HEK293 (cell line): ENCODE measurements at regions not wholly inside any gene's neighbourhood (a gene's known extent, or its start where the extent isn't known, plus 50 kb on each side); places are given as distances from the start of the nearest gene placed in this dataset.

Experiments
- CTCF ChIA-PET: fragments of 350-600 bp; formaldehyde crosslinking; extraction: SDS; loops from one replicate; lab custom pipeline; 2021; ENCODE audit warnings: antibody characterized with exemption; lab: Yijun Ruan, JAX
- POLR2A ChIA-PET: fragments of 300-600 bp; formaldehyde crosslinking; extraction: SDS; loops from one replicate; lab custom pipeline; 2020; ENCODE audit warnings: antibody characterized with exemption, inconsistent platforms; lab: Yijun Ruan, JAX
- H3K27ac ChIP-seq: fragments of 200-500 bp; sonication (Bioruptor generic); 2 replicates; pipeline ENCODE4 v1.5.1; 2014; ENCODE audit warnings: low read depth, low read length, control low read depth, inconsistent platforms; ENCODE audit errors: extremely low read depth
- H3K36me3 ChIP-seq, 2 experiments: fragments of 200-500 bp in 1 of 2; sonication (Bioruptor generic) in 1 of 2; 1 replicate in 1 of 2; 2 replicates in 1 of 2; pipeline ENCODE4 v1.5.1; 2014 to 2017; ENCODE audit warnings: inconsistent platforms in 2 of 2, low read length in 2 of 2; ENCODE audit not compliant: control insufficient read depth in 2 of 2, insufficient read depth in 1 of 2
- H3K4me1 ChIP-seq: fragments of 200-500 bp; sonication (Bioruptor generic); 2 replicates; pipeline ENCODE4 v1.5.1; 2014; ENCODE audit warnings: mild to moderate bottlenecking, low read length, inconsistent platforms; ENCODE audit not compliant: control insufficient read depth, insufficient read depth
- H3K4me3 ChIP-seq: 2 replicates; pipeline ENCODE4 v1.5.1; 2011; ENCODE audit warnings: low read depth, mild to moderate bottlenecking, control low read depth, low read length, moderate library complexity
- H3K9me3 ChIP-seq: fragments of 200-500 bp; sonication (Bioruptor generic); 2 replicates; pipeline ENCODE4 v1.5.1; 2014; ENCODE audit warnings: low read depth, low read length, inconsistent platforms; ENCODE audit not compliant: control insufficient read depth, insufficient read depth
- GLI4 ChIP-seq: fragments of 450-650 bp; formaldehyde crosslinking; IDR thresholded peaks from 2 replicates; pipeline ENCODE4 v1.5.1; 2016; ENCODE audit warnings: missing biosample characterization, missing genetic modification characterization
- GLIS2 ChIP-seq: fragments of 450-650 bp; formaldehyde crosslinking; IDR thresholded peaks from 2 replicates; pipeline ENCODE4 v1.5.1; 2016; ENCODE audit warnings: missing biosample characterization, missing genetic modification characterization
- KLF10 ChIP-seq: fragments of 450-650 bp; IDR thresholded peaks from 2 replicates; pipeline ENCODE4 v1.5.1; 2018; ENCODE audit warnings: missing biosample characterization, mild to moderate bottlenecking, missing genetic modification characterization
- KLF7 ChIP-seq: fragments of 450-650 bp; formaldehyde crosslinking; IDR thresholded peaks from 2 replicates; pipeline ENCODE4 v1.5.1; 2016; ENCODE audit warnings: missing biosample characterization, missing genetic modification characterization, borderline replicate concordance
- MEIS1 ChIP-seq: sonication (generic); formaldehyde crosslinking; IDR thresholded peaks from 2 replicates; pipeline ENCODE4 v1.8.1; 2022; ENCODE audit warnings: missing genetic modification reagents, mild to moderate bottlenecking, borderline replicate concordance
- OVOL3 ChIP-seq: fragments of 450-650 bp; formaldehyde crosslinking; IDR thresholded peaks from 2 replicates; pipeline ENCODE4 v1.5.1; 2016; ENCODE audit warnings: missing biosample characterization, missing genetic modification characterization
- SP7 ChIP-seq: fragments of 450-650 bp; formaldehyde crosslinking; IDR thresholded peaks from 2 replicates; pipeline ENCODE4 v1.5.1; 2016; ENCODE audit warnings: missing biosample characterization, missing genetic modification characterization
- ZBTB44 ChIP-seq: fragments of 450-650 bp; IDR thresholded peaks from 2 replicates; pipeline ENCODE4 v1.5.1; 2018; ENCODE audit warnings: missing biosample characterization, mild to moderate bottlenecking, missing genetic modification characterization
- ZFP69B ChIP-seq: fragments of 450-650 bp; formaldehyde crosslinking; IDR thresholded peaks from 2 replicates; pipeline ENCODE4 v1.5.1; 2016; ENCODE audit warnings: missing biosample characterization, missing genetic modification characterization
- ZNF121 ChIP-seq: fragments of 450-650 bp; formaldehyde crosslinking; IDR thresholded peaks from 2 replicates; pipeline ENCODE4 v1.5.1; 2016; ENCODE audit warnings: missing biosample characterization, missing genetic modification characterization
- ZNF174 ChIP-seq: fragments of 450-650 bp; formaldehyde crosslinking; IDR thresholded peaks from 2 replicates; pipeline ENCODE4 v1.5.0; 2017; ENCODE audit warnings: missing biosample characterization, mild to moderate bottlenecking, missing genetic modification characterization
- ZNF239 ChIP-seq: fragments of 450-650 bp; formaldehyde crosslinking; IDR thresholded peaks from 2 replicates; pipeline ENCODE4 v1.5.1; 2016; ENCODE audit warnings: missing biosample characterization, missing genetic modification characterization
- ZNF24 ChIP-seq: fragments of 450-650 bp; formaldehyde crosslinking; IDR thresholded peaks from 2 replicates; pipeline ENCODE4 v1.5.1; 2016; ENCODE audit warnings: missing biosample characterization, missing genetic modification characterization
- ZNF26 ChIP-seq: fragments of 450-650 bp; formaldehyde crosslinking; IDR thresholded peaks from 2 replicates; pipeline ENCODE4 v1.5.1; 2016; ENCODE audit warnings: missing biosample characterization, missing genetic modification characterization
- ZNF302 ChIP-seq: fragments of 450-650 bp; formaldehyde crosslinking; IDR thresholded peaks from 2 replicates; pipeline ENCODE4 v1.5.1; 2016; ENCODE audit warnings: missing biosample characterization, missing genetic modification characterization, low read depth
- ZNF354C ChIP-seq: fragments of 450-650 bp; formaldehyde crosslinking; IDR thresholded peaks from 2 replicates; pipeline ENCODE4 v1.5.1; 2016; ENCODE audit warnings: missing biosample characterization, missing genetic modification characterization, low read depth, borderline replicate concordance
- ZNF394 ChIP-seq: fragments of 450-650 bp; formaldehyde crosslinking; IDR thresholded peaks from 2 replicates; pipeline ENCODE4 v1.5.1; 2016; ENCODE audit warnings: missing biosample characterization, missing genetic modification characterization, mild to moderate bottlenecking, moderate library complexity, borderline replicate concordance
- ZNF404 ChIP-seq: fragments of 450-650 bp; formaldehyde crosslinking; IDR thresholded peaks from 2 replicates; pipeline ENCODE4 v1.5.1; 2017; ENCODE audit warnings: missing biosample characterization, missing genetic modification characterization
- ZNF426 ChIP-seq: fragments of 450-650 bp; formaldehyde crosslinking; IDR thresholded peaks from 2 replicates; pipeline ENCODE4 v1.5.1; 2017; ENCODE audit warnings: missing biosample characterization, missing genetic modification characterization, mild to moderate bottlenecking, inconsistent platforms, moderate library complexity
- ZNF561 ChIP-seq: fragments of 450-650 bp; IDR thresholded peaks from 2 replicates; pipeline ENCODE4 v1.5.1; 2018; ENCODE audit warnings: missing biosample characterization, missing genetic modification characterization, borderline replicate concordance
- ZNF571 ChIP-seq: fragments of 450-650 bp; formaldehyde crosslinking; IDR thresholded peaks from 2 replicates; pipeline ENCODE4 v1.5.0; 2017; ENCODE audit warnings: missing biosample characterization, missing genetic modification characterization
- ZNF585B ChIP-seq: fragments of 450-650 bp; formaldehyde crosslinking; IDR thresholded peaks from 2 replicates; pipeline ENCODE4 v1.5.1; 2016; ENCODE audit warnings: missing biosample characterization, missing genetic modification characterization
- ZNF670 ChIP-seq: fragments of 450-650 bp; formaldehyde crosslinking; IDR thresholded peaks from 2 replicates; pipeline ENCODE4 v1.5.1; 2016; ENCODE audit warnings: missing biosample characterization, missing genetic modification characterization, low read depth
- ZNF701 ChIP-seq: fragments of 450-650 bp; formaldehyde crosslinking; IDR thresholded peaks from 2 replicates; pipeline ENCODE4 v1.5.1; 2016; ENCODE audit warnings: missing biosample characterization, missing genetic modification characterization
- ZXDB ChIP-seq: fragments of 450-650 bp; formaldehyde crosslinking; IDR thresholded peaks from 2 replicates; pipeline ENCODE4 v1.5.1; 2016; ENCODE audit warnings: missing biosample characterization, missing genetic modification characterization

- TF ChIP-seq ZNF24 (tag by site-specific recombination), result no peak
- TF ChIP-seq ZBTB44 (tag by site-specific recombination), result no peak
- no peak for TF ChIP-seq ZNF354C (tag by site-specific recombination)
- no peak for TF ChIP-seq OVOL3
- TF ChIP-seq ZNF561 (tag by site-specific recombination), result no peak
- no peak for TF ChIP-seq ZNF585B
- no peak for TF ChIP-seq ZFP69B
Observed at GRCh38 chr4:159515314-159516025, 412.6 kb downstream of the RAPGEF2 start (continued).

GRCh38 chr4:159516556-159517140 lies 413.8 kb downstream of the RAPGEF2 start:
- Histone ChIP-seq H3K4me1 (no peaks in the 10 kb centered on the region), H3K9me3 (no peaks in the 10 kb centered on the region), H3K27ac (no peak overlapping the region), H3K36me3 (no peaks in the 10 kb centered on the region), H3K4me3 (no peak overlapping the region)
- no peak for TF ChIP-seq SP7 (tag by site-specific recombination)
- no peak for TF ChIP-seq ZXDB (tag by site-specific recombination)
- TF ChIP-seq KLF10 (tag by site-specific recombination), result no peak
- TF ChIP-seq ZNF174, result no peak
- TF ChIP-seq ZNF701, result no peak
- no peak for TF ChIP-seq MEIS1
- no peak for TF ChIP-seq ZNF394 (tag by site-specific recombination)
- no peak for TF ChIP-seq ZNF121 (tag by site-specific recombination)
- no peak for TF ChIP-seq ZNF404 (tag by site-specific recombination)
- TF ChIP-seq ZNF239 (tag by site-specific recombination), result no peak
- no peak for TF ChIP-seq ZNF426 (tag by site-specific recombination)
- no peak for TF ChIP-seq ZNF571 (tag by site-specific recombination)
- TF ChIP-seq ZNF670 (tag by site-specific recombination), result no peak
- no peak for TF ChIP-seq ZNF26 (tag by site-specific recombination)
- no peak for TF ChIP-seq KLF7 (tag by site-specific recombination)
- POLR2A ChIA-PET, result no interaction called here
- CTCF ChIA-PET, result no interaction called here

- H3K4me3 ChIP-seq, result no peak overlapping the region
- no peaks in the 10 kb centered on the region for H3K36me3 ChIP-seq
- ChIA-PET CTCF (no interaction called here), POLR2A (no interaction called here)
- no peaks in the 10 kb centered on the region for H3K9me3 ChIP-seq
- no peak overlapping the region for H3K27ac ChIP-seq
- TF ChIP-seq ZNF302 (tag by site-specific recombination) (no peak), GLIS2 (tag by site-specific recombination) (no peak), KLF7 (tag by site-specific recombination) (no peak), GLI4 (tag by site-specific recombination) (no peak)
- TF ChIP-seq, all 188 proteins: peak for 0
- no peaks in the 10 kb centered on the region for H3K4me1 ChIP-seq
Observed at GRCh38 chr4:159520074-159520473, 417.2 kb downstream of the RAPGEF2 start.
